Stimulated activated CD4-positive, alpha-beta T cell treated with anti-CD3 and anti-CD28 coated beads, Interleukin-2, amount 100 ng/mL, for 24 hours (primary cell): ENCODE measurements at regions not wholly inside any gene's neighbourhood (a gene's known extent, or its start where the extent isn't known, plus 50 kb on each side); places are given as distances from the start of the nearest gene placed in this dataset.
"Not testable (repeated sequence)": the region's sequence is repeated elsewhere in the genome, so short reads cannot be mapped to it uniquely, and the experiment has no call there.

ENCODE experiments used
- DNase-seq, 2 donors: peaks; one replicate each; pipeline ENCODE4 v3.0.0-alpha.2; 2020

DNA sequence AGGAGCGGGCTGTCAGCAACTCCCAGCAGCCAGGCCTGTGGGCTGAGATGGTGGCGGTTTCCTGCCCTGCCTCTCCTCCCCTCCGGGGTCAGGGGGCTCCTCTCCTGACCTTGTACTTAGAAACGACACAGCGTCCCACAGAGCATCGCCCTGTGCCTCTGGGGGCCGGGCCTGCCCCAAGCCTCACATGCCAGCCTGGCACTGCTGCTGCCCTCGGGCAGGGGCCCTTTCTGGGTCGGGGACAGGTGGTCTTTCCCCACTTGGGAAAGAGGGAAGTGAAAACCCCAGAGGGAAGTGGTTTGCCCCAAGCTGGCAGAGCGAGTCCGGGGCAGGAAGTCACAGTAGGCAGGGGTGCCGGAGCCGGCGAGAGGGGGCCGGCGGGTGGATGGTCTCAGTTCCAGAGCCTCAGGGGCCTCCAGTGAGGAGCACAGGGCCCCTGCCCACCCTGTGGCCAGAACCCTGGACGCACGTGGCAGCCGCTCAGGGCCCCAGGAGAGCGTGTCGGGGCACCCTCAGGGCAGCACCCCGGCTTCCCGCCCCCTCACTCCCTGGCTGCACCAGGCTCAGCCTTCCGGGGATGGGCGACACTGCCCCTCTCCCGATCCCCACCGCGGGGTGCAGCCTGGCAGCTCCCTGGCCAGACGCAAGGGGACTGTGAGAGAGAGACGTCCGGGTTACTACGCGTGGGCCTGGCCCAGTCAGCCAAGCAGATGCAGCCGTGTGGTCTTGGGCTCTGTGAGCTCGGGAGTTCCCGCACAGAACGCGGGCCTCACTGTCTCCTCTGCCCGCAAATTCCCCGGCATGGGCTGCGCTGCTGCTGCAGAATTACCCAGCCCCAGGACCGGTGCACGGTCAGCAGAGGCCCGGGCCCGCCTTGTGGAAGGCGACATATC lies 4382.9 kb upstream of the TPTE start:
- not testable (repeated sequence) for DNase-seq

DNA sequence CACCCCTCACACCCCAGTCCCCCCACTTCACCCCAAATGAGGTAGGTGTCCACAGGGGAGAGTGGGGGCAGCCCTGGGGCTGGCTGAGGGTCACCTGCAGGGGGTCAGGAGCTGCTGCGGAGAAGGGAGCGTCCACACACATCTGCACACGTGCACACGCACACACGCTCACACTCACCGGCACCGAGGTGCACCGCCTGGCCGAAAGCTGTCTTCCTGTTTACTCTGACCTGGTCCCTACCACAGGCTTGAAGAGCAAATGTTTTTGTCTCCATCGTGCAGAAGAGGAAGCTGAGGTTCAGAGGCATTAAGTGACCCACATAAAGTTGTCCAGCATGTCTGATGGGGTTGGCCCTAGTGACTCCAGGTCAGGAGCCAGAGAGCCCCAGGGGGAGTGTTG lies 4382.1 kb upstream of the TPTE start:
- DNase-seq: not testable (repeated sequence)

DNA sequence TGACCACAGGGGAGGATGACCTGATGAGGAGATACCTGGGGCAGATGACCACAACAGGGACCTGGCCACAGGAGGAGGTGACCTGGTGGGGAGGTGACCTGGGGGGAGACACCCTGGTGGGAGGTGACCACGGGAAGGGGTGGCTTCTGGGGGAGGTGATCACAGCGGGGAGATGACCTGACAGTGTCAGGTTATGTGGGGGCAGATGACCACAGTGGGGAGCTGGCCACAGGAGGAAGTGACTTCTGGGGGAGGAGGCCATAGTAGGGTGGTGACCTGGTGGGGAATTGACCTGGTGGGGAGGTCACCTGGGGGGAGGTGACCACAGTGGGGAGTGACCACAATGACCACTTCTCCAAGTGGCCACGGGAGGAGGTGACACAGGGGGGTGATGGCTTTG lies 4381.5 kb upstream of the TPTE start:
- not testable (repeated sequence) for DNase-seq

- DNase-seq: not testable (repeated sequence)
These were observed 4380.8 kb upstream of the TPTE start for GRCh38 chr21:6140467-6141137.

GRCh38 chr21:6141138-6141474 lies 4380.3 kb upstream of the TPTE start:
- DNase-seq: not testable (repeated sequence)

GRCh38 chr21:6153154-6153553 lies 4368.2 kb upstream of the TPTE start:
- not testable (repeated sequence) for DNase-seq

- not testable (repeated sequence) for DNase-seq
These were observed 4366.7 kb upstream of the TPTE start for GRCh38 chr21:6154524-6155320.

DNA sequence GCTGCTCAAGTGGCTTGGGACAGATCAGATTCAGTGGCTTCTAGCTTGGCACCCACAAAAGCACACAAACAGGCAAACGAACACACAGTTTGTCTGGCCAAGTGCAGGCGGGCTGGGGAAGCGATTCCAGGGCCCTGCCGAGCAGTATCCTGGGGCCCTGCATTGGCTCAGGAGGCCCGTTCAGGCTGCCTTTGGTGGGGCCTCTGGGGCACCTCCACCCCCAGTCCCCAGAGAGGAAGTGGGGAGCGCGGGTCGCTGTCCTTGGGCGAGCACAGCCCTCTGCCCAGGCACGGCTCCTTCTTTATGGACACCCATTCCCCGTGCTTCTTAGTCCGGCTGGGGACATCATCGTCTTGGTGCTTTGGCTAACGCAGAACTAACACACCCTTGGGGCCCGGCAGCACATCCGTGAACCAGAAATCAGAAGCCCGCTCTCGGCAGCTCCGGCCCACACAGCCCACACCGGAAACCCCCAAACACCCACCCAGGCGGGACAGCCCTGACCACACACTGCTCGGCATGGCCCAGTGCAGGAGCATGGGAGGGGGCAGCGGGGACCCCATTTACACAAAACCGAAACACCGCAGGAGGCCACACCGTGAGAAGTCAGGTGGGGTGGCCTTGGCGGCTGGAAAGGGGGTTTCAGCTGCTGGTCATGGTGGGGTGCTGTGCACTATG lies 4364.5 kb upstream of the TPTE start:
- not testable (repeated sequence) for DNase-seq

- DNase-seq: not testable (repeated sequence)
These were observed 4363.9 kb upstream of the TPTE start for GRCh38 chr21:6157515-6157914.

DNA sequence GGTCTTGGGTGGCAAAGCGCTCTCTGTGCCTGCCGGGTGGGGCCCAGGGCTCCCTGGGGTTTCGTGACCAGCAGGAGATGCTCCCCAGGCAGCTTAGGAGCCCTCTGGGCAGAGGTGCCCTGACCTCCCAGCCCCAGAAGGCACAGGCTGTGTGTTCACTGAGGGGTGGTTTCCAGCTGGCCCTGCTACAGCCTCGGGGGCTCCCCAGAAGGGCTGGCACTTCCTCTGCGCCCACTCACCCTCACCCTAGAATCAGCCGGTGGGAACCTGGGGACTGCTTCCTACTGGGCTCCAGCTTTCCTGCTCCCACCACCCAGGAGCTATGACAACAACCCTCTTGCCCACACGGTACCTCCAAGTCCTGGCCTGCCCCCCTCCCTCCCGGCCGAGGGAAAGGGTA lies 4363.2 kb upstream of the TPTE start:
- DNase-seq: peak in 1 of 2 donors; percentile 12
